NCI-H1092 (cell line): ENCODE measurements at regions not wholly inside any gene's neighbourhood (a gene's known extent, or its start where the extent isn't known, plus 50 kb on each side); places are given as distances from the start of the nearest gene placed in this dataset.

Experiments used
- DNase-seq: peaks from one replicate; lab custom pipeline; 2025; lab: John Stamatoyannopoulos, UW

DNA sequence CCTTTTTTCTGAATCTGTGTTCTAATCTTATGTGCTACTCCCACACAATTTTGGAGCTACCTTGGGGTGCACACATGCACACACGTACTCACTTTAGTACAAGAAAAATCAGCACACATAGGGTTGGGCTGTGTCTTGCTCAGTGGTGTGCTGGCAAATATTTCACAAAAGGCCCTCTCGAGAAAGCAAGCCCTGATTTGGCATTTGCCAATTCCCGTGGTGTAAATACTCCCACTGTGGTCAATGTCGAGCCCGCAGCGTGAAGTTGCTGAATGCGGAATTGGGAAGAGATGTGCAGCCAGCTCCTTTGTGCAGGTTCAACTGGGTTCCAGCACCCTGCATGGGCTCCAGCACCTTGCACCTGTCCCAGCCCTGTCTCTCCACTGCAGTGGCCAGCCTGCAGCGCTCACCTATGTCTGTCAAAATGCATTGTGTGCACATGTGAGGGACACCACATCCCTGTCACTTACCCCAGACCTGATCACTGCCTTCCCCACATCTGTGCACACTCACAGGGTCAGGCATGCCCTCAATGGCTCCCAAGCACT is 78.4 kb upstream of the WNT4 start:
- DNase-seq = no peak

DNA sequence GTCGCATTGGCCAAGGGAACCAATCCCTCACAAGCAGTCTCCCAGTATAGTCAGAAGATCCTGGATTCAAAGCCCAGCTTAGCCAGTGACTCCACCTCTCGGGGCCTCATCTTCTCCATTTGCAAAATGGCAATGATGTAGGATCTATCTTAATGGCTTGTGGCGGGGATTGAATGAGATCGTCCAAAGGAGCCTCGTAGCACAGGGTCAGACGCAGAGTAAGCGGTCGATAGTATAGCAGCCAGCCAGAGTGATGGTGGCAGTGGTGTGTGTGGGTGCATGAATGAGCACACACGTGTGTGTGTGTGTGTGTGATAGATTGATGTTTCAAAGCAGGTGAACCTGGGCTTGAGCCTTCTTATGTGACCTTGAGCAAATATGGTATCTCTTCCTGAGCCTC is 79.8 kb upstream of the WNT4 start:
- no peak for DNase-seq

DNA sequence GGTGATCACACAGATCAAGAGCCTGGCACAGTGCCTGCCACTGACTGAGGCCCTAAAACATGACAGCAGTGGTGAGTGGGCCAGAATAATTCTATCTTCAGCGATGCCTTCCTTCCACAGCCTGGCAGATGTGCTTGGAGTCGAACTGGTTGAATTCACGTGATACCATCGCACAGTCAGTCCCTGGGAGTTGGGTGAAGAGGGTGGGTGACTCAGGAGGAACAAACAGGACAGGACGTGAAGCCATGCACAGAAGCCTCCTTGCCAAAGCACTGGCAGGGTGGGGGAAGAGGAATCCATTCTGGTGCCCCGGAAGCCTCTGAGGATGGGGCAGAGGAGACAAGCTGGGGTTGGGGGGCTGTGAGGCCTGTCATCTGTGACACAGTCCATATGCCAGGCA is 80.3 kb upstream of the WNT4 start:
- no peak for DNase-seq

DNA sequence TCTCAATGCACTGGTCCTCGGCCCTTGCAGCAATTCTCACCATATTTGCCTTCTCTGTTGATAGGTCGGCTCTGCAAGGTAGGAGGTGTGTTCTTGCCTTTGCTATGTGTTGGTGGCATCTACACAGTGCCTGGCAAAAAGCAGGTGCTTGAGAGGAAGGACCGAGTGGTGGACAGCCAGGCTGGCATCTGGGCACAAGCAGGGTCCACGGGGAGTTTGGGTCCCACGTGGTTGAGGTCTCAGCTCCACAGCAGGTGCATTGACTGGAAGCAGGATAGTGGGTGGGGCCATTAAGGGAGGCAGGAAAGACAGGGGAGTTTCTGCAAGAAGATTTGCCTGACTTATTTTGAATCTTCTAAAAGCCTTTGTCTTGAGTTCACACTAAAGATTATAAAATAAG is 81.2 kb upstream of the WNT4 start:
- no peak for DNase-seq

DNA sequence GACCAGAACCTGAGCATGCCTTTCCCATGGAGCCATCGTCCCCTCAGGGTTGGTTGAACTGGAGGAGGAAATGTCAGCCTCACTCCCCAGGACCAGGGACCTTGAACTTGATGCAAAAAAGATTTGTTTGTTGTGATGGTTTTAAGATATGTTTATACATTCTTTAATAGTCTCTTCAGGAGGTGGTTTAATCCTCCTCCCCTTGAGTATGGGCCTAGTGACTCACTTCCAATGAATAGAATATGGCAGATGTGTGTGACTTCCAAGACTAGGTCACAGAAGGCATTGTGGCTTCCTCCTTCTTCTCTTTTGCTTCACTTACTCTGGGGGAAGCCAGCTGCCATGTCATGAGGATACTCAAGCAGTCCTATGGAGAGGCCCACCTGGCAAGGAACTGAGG is 81.7 kb upstream of the WNT4 start:
- DNase-seq = no peak

DNA sequence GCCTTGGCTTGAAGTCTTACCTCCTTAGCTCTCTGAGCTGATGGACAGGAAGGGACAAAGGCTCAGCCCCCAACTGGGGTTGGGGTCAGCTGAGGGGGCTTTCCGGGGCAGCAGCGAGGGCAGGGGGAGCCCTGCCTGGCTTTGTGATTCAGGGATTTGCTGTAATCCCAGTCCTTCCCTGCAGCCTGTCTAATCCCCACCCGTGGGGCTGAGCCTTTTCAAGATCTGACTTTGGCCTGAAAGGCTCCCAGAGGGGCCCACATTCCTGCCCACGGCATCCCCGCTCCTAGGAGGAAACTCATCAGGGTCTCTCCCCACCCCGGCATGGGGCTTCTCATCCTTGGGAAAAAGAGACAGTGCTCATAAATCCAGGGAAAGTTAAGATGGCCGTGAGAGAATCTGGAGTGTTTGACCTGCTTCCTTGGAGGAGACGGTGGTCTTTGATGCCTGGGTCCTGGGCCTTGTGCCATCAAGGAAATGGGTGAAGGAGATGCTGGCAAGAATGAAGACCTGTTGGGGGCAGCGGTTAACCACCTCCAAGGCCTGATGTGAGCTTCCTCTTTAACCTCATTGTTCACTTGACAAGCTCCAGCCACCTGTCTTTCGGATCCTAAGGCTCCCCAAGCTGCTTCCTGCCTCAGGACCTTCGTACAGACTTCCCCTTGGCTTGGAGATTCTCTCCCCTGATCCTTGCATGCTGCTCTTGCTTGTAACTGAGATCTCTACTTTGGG is 83.1 kb upstream of the WNT4 start:
- no peak for DNase-seq

DNA sequence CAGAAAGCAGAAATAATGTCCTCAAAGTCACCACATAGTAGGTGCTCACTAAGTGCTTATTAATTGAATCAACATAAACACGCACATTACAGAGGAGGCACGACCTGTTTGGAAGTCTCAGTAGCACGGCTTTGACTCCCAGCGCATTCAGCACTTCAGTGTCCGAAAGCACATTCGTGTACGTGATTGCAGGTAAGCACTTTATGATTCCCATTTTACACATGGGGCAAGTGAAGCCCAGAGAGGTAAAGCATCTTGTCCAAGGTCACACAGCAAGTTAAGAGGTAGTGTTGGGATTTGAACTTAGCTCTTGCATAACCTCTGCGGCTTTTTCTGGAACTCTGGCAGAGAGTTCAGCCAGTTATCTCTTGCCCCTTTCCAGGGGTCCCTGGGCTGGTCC is 85.2 kb upstream of the WNT4 start:
- no peak for DNase-seq

DNA sequence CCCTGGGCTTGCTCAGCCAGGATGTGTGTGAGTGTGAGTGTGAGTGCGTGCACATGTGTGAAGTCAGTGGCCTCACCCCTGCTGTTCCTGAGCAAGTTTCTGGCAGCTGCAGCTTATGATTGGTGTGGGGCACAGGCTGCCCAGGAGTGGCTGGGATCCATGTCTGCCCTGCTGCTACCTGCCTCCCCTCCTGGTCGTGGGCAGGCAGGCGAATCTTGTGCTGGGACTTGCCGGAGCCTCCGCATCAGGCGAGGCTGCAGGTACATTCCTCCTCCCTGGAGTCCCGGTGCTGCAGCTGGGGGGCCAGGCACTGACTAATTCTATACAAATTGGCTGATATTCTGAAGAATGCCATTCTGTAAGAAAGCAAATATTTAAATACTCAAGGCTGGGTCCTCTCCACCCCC is 85.6 kb upstream of the WNT4 start:
- DNase-seq = no peak

DNA sequence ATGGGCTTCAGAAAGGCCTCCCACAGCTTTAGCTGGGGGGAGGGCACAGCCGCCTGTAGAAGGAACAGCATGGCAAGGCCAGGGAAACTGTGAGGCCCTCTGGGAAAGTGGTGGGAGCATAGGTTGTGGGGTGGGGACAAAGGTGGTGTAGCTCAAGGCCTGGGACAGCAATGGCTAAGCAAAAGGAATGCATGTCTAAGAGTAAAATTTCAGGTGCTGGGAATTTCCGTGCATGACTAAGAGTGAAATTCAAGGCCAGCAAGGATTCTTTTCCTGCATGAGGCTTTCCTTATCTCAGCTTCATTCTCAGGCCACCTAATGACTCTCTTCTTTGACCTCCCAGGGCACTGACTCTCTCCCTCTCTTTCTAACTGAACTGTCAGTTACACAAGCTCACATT is 86.5 kb upstream of the WNT4 start:
- DNase-seq = no peak

DNA sequence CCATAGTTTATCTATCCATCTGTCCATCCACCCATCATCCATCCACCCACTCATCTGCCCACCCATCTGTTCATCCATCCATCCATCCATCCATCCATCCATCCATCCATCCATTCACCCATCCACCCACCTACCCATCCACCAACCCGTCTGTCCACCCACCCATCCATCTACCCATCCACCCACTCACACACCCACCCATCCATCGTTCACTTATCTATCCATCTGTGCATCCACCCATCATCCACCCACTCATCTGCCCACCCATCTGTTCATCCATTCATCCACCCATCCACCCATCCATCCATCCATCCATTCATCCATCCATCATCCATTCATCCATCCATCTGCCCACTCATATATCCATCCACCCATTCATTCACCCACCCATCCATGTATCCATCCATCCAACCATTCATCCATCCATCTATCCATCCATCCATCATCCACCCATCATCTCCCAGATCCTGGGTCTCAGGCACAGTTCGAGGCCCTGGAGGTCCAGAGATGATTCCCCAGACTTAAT is 88.2 kb upstream of the WNT4 start:
- DNase-seq = no peak

DNA sequence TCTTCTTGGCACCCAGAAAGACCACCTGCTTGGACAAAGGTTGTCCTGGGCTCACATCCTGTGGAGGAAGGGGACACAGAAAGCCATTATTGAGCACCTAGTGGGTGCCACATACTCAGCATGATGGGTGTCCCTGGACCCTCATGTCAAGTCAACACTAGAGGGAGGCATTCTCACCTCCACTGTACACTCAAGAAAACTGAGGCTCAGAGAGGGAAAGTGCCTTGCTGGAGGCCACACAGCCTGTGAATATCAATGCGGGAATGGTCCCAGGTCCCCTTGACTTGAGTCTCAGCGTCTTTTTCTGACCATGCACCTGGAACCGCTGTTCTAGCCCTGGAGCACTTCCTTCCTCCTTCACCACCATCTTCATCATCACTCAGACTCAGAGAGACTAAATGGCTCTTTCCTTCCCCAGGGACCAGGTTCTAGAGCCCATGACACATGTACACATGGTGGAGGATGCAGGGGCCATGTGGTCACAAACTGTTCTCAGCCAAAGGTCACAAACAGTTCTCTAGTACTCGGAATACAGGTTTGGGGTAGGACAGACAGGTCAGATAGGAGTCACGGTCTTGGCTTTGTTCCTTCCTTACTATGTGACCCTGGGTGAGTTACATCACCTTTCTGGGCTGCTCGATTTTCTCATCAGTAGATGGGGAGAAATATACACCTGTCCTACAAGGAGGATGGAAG is 89.2 kb upstream of the WNT4 start:
- no peak for DNase-seq

DNA sequence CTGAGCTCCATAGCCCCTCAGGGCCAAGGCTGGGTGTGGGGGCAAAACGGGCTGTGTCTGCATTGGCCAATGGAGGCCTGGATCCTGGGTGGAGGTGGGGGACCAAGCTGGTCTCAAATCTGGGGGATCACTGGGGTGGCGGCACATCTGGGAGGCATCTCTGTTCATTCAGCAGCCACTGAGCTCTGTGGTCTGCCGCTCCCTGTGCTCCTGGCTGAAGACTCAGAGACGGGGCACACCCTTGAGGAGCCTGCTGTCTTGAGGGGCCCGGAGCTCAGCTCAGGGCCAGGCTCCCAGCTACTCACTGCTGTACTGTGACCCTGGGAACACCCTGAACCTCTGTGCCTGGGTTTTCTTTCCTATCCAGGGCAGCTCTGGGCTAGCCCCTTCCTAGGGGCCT is 90.3 kb upstream of the WNT4 start:
- DNase-seq = no peak

DNA sequence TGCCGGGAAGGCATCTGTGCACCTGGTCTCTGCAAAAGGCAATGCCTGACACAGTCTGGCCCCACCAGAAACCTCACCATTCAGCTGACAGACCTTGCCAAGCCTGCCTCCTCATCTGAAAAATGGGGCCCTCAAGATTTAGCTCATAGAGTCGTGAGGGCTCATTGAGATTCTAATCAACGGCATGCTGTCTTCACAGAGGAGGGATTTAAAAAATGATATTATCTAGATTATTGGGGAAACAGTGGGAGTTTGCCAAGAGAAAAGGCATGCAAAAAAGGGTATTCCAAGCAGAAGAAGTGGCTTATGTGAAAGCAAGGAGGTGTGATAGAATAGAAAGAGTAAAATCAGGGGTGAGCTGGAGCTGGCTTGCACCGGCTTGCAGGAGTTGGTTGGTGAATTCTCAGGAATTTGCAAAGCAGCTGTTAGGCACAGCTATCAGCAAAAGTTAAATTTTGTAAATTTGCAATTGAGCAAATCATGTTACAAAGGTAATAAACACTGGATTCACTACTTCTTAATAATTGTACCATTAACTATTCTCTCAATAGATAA is 91.7 kb upstream of the WNT4 start:
- DNase-seq = no peak

DNA sequence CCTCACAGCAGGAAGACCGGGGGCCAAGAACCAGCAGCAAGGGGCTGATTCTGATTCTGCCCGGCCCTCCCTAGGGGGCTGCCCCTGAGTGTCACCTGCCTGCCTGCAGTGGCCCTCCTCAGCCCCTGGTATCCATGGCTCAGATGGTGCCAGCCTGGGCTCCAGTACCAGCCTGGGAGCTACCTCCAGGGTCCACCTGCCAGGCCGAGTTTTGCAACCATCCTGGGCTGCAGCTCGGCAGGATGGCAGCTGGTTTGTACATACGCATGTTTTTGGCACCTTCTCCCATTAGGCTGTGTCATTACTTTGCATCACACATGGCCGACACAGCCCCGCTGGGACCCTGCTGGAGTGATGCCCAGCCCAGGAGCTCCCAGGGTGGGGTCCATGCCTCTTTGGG is 93.3 kb upstream of the WNT4 start:
- DNase-seq = no peak

DNA sequence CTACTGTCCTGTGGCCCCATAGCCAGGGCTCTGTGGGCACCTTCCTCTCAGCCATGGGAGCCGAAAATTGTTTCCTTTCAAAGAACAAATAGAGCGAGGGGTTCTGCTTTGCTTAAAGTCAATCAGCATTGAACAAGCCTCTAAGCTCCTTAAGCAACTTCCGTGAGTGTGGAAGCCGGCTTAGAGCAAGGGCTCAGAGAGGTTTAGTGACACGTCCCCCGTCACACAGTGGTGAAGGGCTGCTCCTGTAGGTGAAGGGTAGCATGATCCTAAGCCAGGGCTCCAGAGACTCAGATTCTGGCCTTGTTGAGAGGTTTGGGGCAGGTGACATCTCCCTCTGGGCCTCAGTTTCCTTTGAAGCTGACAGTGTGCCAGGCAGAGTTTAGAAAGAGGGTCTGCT is 94.0 kb upstream of the WNT4 start:
- DNase-seq = no peak

DNA sequence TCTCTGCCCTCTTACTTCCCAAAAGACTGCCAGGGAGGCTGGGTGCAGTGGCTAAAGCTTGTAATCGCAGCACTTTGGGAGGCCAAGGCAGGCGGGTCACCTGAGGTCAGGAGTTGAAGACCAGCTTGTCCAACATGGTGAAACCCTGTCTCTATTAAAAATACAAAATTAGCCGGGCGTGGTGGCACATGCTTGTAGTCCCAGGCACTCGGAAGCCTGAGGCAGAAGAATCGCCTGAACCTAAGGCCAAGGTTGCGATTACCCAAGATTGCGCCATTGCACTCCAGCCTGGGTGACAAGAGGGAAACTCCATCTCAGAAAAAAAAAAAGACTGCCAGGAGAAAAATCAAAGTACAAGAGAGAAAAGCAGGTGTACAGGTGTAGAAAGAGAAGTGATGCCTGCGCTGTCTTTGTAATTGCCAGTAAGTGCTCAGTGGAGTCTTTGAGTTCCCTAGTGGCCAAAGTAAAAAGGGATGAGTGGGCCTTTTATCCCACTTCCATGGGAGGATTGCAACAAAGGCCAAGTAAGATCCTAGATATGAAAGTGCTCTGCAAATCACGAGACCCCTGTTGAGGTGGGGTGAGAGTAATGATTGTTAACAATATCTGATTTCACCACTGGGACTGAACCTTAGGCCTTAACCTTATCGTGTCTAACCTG is 94.7 kb upstream of the WNT4 start:
- no peak for DNase-seq

DNA sequence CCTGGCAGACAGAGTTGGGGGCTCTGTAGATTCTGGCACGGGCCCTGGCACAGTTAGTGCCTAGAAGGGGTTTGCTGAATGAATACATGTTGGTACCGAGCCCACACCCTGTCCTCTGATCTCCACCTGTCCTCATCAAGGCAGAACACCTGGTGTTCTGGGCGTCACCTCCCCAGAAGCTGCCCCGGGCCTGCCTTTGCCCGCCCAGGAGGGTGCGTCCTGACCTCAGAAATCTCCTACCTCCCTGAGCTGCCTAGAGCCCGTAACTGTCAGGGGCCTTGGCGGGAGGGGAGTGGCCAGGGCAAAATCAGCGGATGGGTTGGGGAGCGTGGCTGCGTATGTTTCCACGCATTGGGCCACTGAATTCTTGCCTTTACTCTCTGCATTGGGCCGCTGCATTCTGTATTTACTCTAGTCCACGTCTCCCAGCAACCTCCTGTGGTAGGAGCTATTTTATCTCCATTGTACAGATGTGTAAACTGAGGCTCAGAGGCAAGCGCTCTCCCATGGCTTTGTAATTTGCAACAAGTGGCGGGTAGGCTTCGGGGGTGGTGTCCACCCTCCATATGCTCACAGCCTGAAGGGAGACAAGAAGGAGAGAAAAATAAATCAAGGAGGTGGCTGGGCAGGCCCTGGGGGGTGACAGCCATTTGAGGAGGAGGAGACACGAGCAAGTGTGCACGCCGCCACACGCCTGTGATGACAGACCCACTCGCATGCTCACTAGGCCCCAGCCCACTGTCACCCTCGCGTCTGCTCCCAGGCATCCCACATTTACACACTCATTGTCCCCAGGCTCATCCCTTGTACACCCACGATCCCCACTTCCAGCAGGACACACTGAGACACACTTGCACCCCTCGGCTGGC is 95.7 kb upstream of the WNT4 start:
- no peak for DNase-seq

DNA sequence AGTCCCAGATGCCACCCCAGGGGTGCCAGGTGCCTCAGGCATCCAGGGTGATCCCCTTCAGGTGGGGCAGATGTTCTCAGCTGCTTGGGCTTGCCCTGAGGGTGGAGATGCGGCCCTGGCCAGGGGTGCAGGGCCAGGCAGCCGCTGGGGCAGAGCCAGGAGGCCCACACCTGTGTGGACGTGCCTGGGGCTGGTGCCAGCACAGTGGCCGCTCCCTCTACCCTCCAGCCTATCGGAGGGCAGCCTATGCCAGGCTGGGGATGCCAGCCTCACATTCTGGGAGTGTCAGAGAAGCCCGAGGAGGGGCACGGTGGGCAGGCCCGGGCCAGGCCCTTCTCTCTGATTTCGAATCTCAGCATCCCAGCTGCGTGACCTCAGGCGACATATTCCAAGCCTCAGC is 96.5 kb upstream of the WNT4 start:
- no peak for DNase-seq

DNA sequence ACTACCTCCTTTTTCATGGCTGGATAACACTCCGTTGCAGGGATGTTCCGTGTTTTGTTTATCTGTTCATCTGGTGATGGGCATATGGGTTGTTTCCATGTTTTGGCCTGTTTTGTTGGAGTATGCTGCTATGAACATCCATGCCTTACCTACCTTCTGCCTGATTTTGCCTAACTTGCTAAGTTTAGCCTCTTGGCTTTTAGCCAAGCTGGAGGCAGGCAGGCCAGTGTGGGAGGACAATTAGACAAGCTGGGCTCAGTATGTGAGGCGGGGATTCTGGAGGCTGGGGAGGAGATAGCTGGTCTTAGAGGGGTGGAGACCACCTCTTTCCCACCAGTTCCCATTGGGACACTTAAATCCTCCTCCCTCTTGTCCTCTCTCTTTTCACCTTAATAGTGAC is 98.4 kb upstream of the WNT4 start:
- DNase-seq = no peak

DNA sequence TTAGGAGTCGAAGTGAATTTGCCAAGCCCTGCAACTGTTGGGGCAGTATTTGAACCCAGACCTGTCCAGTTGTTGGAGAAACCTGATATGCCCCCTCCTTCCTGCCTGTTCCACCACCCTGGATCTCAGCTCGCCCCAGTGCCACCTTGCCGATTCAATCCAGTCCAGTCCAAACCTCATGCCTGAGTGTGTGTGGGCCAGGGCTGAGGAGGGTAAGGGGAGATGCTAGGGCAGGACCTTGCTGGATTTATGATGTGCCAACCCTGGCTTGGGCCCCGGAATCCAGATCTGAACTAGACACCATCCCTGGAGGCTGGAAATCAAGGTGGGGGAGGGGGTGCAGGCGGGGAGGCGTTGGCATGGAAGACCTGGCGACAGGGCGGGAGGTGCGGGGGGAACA is 98.9 kb upstream of the WNT4 start:
- DNase-seq = no peak

DNA sequence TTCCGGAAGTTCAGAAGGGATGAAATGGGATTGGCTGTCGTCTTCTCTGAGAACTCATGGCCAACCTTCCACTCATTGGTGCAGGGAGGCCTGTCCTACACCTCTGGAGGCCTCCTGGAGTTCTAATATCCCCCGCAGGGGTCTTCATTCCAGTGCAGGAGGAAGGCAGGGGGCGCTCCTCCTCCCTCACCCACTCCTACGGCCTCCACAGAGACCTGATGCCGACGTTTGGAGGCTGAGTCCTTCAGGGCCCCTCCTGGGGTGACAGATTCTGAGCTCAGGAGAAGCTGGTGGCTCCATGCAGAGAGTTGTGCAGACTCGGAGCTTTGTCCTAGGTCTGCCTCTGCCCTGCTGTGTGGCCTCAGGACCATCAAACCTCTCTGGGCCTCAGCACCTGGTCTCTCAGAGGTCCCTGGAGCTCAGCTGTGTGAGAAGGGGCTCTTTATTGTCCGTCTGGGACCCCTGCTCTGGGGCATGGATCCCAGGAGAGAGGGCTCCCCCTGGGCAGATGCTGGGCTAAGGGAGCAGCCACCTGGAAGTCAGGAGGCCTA is 102.3 kb upstream of the WNT4 start:
- no peak for DNase-seq
